OCI-LY1 (cell line): ENCODE measurements at regions not wholly inside any gene's neighbourhood (a gene's known extent, or its start where the extent isn't known, plus 50 kb on each side); places are given as distances from the start of the nearest gene placed in this dataset.

Source experiments
- EZH2 ChIP-seq: fragments of 200-600 bp; sonication (generic), shearing (Covaris generic); IDR thresholded peaks from 2 replicates; pipeline ENCODE4 v1.8.0; 2017; ENCODE audit warnings: borderline replicate concordance, mixed run types, mild to moderate bottlenecking, antibody characterized with exemption, low read length, moderate library complexity, mixed read lengths
- TF ChIP-seq, protein P1 (sequence below): fragments of 200-600 bp; sonication (generic), shearing (Covaris generic); IDR thresholded peaks from 2 replicates; pipeline ENCODE4 v1.5.1; 2017; ENCODE audit warnings: mild to moderate bottlenecking, antibody characterized with exemption, low read length, moderate library complexity, mixed read lengths

- TF ChIP-seq, protein P1, sequence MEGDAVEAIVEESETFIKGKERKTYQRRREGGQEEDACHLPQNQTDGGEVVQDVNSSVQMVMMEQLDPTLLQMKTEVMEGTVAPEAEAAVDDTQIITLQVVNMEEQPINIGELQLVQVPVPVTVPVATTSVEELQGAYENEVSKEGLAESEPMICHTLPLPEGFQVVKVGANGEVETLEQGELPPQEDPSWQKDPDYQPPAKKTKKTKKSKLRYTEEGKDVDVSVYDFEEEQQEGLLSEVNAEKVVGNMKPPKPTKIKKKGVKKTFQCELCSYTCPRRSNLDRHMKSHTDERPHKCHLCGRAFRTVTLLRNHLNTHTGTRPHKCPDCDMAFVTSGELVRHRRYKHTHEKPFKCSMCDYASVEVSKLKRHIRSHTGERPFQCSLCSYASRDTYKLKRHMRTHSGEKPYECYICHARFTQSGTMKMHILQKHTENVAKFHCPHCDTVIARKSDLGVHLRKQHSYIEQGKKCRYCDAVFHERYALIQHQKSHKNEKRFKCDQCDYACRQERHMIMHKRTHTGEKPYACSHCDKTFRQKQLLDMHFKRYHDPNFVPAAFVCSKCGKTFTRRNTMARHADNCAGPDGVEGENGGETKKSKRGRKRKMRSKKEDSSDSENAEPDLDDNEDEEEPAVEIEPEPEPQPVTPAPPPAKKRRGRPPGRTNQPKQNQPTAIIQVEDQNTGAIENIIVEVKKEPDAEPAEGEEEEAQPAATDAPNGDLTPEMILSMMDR, result no peak
- no peak for TF ChIP-seq EZH2
Measured at GRCh38 chr7:69411018-69411417, 187.3 kb upstream of the AUTS2 start.
